Glutamatergic neuron (in vitro differentiated cells): ENCODE measurements at regions not wholly inside any gene's neighbourhood (a gene's known extent, or its start where the extent isn't known, plus 50 kb on each side); places are given as distances from the start of the nearest gene placed in this dataset.

ENCODE experiments used
- DNase-seq: peaks from one replicate; pipeline ENCODE4 v3.0.0; 2022
- H3K27ac Mint-ChIP-seq: one replicate; pipeline ENCODE4 v1.8.0; 2020; ENCODE audit warnings: mild to moderate bottlenecking, mixed read lengths, inconsistent platforms; ENCODE audit not compliant: unreplicated experiment
- H3K27me3 Mint-ChIP-seq: one replicate; pipeline ENCODE4 v1.8.0; 2020; ENCODE audit warnings: mild to moderate bottlenecking, moderate library complexity, mixed read lengths, inconsistent platforms; ENCODE audit not compliant: unreplicated experiment
- H3K36me3 Mint-ChIP-seq: one replicate; pipeline ENCODE4 v1.8.0; 2020; ENCODE audit warnings: mild to moderate bottlenecking, mixed read lengths, inconsistent platforms; ENCODE audit not compliant: unreplicated experiment
- H3K4me1 Mint-ChIP-seq: one replicate; pipeline ENCODE4 v1.8.0; 2020; ENCODE audit warnings: mild to moderate bottlenecking, low read depth, mixed read lengths, inconsistent platforms; ENCODE audit not compliant: unreplicated experiment
- H3K4me3 Mint-ChIP-seq: one replicate; pipeline ENCODE4 v1.8.0; 2020; ENCODE audit warnings: mild to moderate bottlenecking, mixed read lengths, inconsistent platforms; ENCODE audit not compliant: unreplicated experiment
- H3K9me3 Mint-ChIP-seq: one replicate; pipeline ENCODE4 v1.8.0; 2020; ENCODE audit warnings: mild to moderate bottlenecking, moderate library complexity, mixed read lengths, inconsistent platforms; ENCODE audit not compliant: unreplicated experiment
- TF ChIP-seq, protein P1 (sequence below): fragments of 200-600 bp; sonication (generic); IDR thresholded peaks from one replicate; pipeline ENCODE4 v1.5.0; 2021; ENCODE audit not compliant: partially characterized antibody, unreplicated experiment

DNA sequence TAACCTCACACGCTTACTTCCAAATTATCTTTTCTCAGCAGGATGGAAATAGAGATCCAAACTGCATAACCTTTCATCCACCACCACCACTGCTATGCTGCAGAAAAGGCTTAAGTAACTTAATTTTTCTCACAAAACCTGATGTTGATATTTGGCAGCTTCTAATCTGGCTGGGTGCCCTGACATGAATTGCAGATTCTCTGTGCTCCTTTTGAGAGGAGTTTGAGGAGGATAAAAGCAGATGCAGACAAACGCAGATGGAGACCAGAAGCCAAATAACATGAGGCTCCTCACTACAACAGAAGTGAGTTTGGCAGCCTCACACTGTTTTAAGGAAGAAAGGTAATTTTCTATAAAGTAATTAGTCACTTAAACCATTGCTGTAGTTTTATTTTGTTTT lies 646.2 kb upstream of the ATXN8OS start:
- Mint-ChIP-seq H3K27ac (peak overlapping the region; percentile 93), H3K27me3 (peaks cover 2% of the 10 kb centered on the region), H3K4me3 (no peak overlapping the region), H3K9me3 (no peaks in the 10 kb centered on the region), H3K36me3 (no peaks in the 10 kb centered on the region), H3K4me1 (peaks cover 30% of the 10 kb centered on the region)
- DNase-seq = no peak
- TF ChIP-seq, protein P1, sequence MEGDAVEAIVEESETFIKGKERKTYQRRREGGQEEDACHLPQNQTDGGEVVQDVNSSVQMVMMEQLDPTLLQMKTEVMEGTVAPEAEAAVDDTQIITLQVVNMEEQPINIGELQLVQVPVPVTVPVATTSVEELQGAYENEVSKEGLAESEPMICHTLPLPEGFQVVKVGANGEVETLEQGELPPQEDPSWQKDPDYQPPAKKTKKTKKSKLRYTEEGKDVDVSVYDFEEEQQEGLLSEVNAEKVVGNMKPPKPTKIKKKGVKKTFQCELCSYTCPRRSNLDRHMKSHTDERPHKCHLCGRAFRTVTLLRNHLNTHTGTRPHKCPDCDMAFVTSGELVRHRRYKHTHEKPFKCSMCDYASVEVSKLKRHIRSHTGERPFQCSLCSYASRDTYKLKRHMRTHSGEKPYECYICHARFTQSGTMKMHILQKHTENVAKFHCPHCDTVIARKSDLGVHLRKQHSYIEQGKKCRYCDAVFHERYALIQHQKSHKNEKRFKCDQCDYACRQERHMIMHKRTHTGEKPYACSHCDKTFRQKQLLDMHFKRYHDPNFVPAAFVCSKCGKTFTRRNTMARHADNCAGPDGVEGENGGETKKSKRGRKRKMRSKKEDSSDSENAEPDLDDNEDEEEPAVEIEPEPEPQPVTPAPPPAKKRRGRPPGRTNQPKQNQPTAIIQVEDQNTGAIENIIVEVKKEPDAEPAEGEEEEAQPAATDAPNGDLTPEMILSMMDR = no peak

DNA sequence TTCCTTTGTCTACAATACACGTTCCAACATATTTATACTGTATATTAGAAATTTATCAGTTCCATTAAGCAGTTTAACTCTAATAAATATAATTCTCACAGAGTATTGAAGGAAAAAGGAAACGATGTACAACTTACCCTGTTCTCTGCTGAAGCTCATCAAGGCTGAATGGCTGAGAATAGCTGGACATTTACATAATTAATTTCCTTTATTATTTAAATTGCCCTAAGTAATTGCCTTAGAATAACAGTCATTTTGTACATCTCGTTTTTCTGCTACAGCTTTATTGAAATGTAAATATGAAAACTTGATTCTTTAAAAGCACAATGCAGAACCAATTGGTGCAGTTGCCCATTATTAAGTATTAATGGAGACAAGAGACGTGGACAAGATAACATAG lies 648.3 kb upstream of the ATXN8OS start:
- no peaks in the 10 kb centered on the region for H3K36me3 Mint-ChIP-seq
- H3K4me3 Mint-ChIP-seq = no peak overlapping the region
- TF ChIP-seq, protein P1 = no peak
- H3K9me3 Mint-ChIP-seq = no peaks in the 10 kb centered on the region
- no peak for DNase-seq
- H3K4me1 Mint-ChIP-seq = peaks cover 34% of the 10 kb centered on the region
- peaks cover 2% of the 10 kb centered on the region for H3K27me3 Mint-ChIP-seq
- H3K27ac Mint-ChIP-seq = no peak overlapping the region

DNA sequence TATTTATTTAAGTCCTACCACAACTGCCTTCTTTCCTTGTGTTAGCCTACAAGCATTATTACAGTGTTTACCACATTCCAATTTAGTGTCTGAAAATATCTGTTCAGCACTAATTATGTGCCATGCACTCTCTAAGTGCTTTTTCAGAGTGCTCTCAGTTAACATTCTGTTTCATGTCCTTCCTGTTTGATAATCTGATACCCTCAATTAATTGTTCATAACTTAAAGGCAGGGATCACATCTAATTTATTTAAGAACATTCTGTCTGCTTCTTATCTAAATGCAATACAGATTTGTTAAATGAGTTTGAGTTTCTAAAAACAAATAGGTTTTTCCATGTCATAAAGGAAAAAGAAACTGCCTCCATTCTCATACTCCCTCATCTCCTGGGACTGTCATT lies 649.6 kb upstream of the ATXN8OS start:
- no peaks in the 10 kb centered on the region for H3K9me3 Mint-ChIP-seq
- no peak for DNase-seq
- H3K4me3 Mint-ChIP-seq = peak overlapping the region; percentile 47
- peaks cover 34% of the 10 kb centered on the region for H3K4me1 Mint-ChIP-seq
- H3K27ac Mint-ChIP-seq = peak overlapping the region; percentile 91
- peaks cover 2% of the 10 kb centered on the region for H3K27me3 Mint-ChIP-seq
- TF ChIP-seq, protein P1 = no peak
- H3K36me3 Mint-ChIP-seq = no peaks in the 10 kb centered on the region

DNA sequence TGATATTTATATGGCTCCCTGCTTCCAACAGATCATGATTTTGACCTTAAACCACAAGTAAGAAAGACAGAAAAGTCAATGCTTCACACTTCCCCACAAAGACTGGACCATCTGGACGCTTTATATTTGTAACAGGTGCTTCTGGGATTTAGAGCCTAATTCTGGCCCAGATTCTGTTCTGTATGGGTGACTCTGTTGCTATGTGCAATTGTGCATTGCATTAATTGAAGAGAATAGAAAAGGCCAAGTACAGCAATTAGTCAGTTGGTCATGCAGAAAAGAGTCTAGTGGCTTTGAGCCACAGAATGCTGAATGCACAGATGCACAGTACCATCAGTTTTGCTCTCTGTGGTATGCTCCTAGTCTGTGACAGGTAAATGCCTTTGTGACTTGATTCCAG lies 657.4 kb upstream of the ATXN8OS start:
- TF ChIP-seq, protein P1 = no peak
- no peak for DNase-seq
- peaks cover 25% of the 10 kb centered on the region for H3K4me1 Mint-ChIP-seq
- H3K4me3 Mint-ChIP-seq = peak overlapping the region; percentile 61
- H3K27ac Mint-ChIP-seq = peak overlapping the region; percentile 91
- H3K27me3 Mint-ChIP-seq = no peaks in the 10 kb centered on the region
- H3K9me3 Mint-ChIP-seq = peaks cover 3% of the 10 kb centered on the region
- H3K36me3 Mint-ChIP-seq = no peaks in the 10 kb centered on the region

DNA sequence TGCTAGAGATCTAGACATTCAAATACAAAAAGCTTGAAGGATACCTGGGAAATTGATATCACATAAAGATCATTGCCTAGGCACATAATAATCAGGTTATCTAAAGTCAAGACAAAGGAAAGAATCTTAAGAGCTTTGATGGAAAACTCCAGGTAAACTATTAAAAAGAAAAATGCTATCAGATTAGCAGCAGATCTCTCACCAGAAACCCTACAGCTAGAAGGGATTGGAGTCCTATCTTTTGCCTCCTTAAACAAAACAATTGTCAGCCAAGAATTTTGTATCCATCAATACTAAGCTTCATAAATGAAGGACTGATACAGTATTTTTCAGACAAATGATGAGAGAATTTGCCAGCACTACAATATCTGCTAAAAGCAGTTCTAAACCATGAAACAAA lies 682.4 kb upstream of the ATXN8OS start:
- H3K27ac Mint-ChIP-seq = no peak overlapping the region
- no peak for DNase-seq
- TF ChIP-seq, protein P1 = no peak
- H3K36me3 Mint-ChIP-seq = peaks cover 34% of the 10 kb centered on the region
- no peak overlapping the region for H3K4me3 Mint-ChIP-seq
- no peaks in the 10 kb centered on the region for H3K27me3 Mint-ChIP-seq
- no peaks in the 10 kb centered on the region for H3K4me1 Mint-ChIP-seq
- H3K9me3 Mint-ChIP-seq = peaks cover 9% of the 10 kb centered on the region
